ENCODE measurements at regions not wholly inside any gene's neighbourhood (a gene's known extent, or its start where the extent isn't known, plus 50 kb on each side); places are given as distances from the start of the nearest gene placed in this dataset.

DNA sequence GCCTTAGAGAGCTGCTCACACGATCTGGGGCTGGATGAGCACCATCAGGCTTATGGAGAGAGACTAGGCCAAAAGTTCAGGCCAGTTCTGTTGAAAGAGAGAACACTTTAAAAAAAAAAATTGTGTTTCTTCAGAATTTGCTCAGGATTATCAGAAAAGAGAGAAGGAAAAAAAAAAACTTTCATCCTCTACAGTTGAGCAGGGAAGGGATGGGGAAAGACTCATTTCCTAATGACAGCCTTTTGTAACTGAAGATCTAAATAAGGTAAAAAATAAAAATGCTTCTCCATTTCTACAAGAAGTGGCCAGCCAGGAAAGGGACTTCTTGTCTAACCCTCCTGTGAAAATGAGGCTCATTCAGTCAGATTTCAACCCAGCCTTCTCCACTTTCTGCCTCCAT is 134.8 kb downstream of the LY86 start:
- no peak overlapping the region for H3K4me3 ChIP-seq (ENCODE audit: low read depth, low read length)
- no peaks in the 10 kb centered on the region for H3K36me3 ChIP-seq
- TF ChIP-seq, protein P1, sequence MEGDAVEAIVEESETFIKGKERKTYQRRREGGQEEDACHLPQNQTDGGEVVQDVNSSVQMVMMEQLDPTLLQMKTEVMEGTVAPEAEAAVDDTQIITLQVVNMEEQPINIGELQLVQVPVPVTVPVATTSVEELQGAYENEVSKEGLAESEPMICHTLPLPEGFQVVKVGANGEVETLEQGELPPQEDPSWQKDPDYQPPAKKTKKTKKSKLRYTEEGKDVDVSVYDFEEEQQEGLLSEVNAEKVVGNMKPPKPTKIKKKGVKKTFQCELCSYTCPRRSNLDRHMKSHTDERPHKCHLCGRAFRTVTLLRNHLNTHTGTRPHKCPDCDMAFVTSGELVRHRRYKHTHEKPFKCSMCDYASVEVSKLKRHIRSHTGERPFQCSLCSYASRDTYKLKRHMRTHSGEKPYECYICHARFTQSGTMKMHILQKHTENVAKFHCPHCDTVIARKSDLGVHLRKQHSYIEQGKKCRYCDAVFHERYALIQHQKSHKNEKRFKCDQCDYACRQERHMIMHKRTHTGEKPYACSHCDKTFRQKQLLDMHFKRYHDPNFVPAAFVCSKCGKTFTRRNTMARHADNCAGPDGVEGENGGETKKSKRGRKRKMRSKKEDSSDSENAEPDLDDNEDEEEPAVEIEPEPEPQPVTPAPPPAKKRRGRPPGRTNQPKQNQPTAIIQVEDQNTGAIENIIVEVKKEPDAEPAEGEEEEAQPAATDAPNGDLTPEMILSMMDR (IDR thresholded peaks at IDR 0.05; ENCODE audit: low read depth, low read length): no peak
- H3K27ac ChIP-seq: 0 out of 2 replicates have a peak overlapping the region, but pooled peaks have one; percentile 2
- no peak for DNase-seq
- no peaks in the 10 kb centered on the region for H3K9me3 ChIP-seq (ENCODE audit: severe bottlenecking)
- H3K27me3 ChIP-seq (ENCODE audit: insufficient read depth, low read depth, severe bottlenecking): no peaks in the 10 kb centered on the region

- Histone ChIP-seq H3K27ac (peak overlapping the region; percentile 64), H3K9me3 (ENCODE audit: severe bottlenecking) (no peaks in the 10 kb centered on the region)
- DNase-seq: peak; percentile 67
Measured at GRCh38 chr6:6723921-6724538, 135.5 kb downstream of the LY86 start.

DNA sequence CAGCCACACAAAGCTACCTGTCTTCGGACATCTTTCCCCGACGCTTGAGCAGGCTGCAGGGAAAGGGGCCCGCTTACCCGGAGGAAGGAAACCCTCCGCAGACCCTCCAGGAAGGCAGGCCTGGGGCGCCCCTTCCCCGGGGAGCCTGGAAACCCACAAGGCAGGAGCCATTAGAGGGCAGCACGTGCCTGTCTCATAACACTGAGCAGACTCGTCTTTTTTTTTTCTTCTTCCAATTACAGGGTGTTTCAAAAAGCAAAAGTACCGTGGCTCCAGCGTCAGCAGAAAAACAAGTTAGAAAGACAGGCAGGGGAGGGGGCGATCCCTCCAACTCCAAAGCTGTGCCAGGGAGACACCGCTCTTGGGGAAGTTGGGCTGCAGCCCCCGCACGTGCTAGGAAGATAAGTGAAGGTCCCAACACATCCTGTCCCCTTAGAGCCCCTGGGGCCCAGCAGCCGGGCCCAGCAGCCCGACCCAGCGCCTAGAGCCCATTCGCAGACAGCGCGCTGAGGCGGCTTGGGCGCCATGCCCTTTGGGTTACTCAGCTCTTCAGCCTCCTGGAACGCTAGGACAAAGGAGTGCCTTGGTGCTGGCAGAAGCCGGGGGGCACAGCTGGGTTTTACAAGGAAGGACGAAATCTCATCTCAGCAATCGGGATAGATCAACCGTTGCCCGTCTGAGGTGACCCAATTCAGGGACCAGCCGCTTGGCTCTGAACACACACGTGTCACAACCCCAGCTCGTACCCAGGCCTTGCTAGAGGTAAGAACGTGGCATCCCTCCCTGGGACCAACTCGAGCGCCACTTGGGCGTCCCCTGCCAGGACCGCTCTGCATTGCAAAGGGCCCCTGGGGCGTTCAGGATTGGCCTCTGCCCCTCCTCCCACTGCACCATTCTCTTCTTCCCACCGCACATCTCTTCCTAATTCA is 136.3 kb downstream of the LY86 start:
- no peaks in the 10 kb centered on the region for H3K27me3 ChIP-seq (ENCODE audit: insufficient read depth, low read depth, severe bottlenecking)
- H3K4me3 ChIP-seq (ENCODE audit: low read depth, low read length): no peak overlapping the region
- peak; percentile 92 for DNase-seq
- peak overlapping the region; percentile 64 for H3K27ac ChIP-seq
- TF ChIP-seq, protein P1 (IDR thresholded peaks at IDR 0.05; ENCODE audit: low read depth, low read length): peak; percentile 89
- H3K9me3 ChIP-seq (ENCODE audit: severe bottlenecking): no peaks in the 10 kb centered on the region
- H3K36me3 ChIP-seq: no peaks in the 10 kb centered on the region

More at GRCh38 chr6:6723921-6724538, 135.5 kb downstream of the LY86 start:
- TF ChIP-seq, protein P1 (IDR thresholded peaks at IDR 0.05; ENCODE audit: low read depth, low read length): no peak
- H3K27me3 ChIP-seq (ENCODE audit: insufficient read depth, low read depth, severe bottlenecking): no peaks in the 10 kb centered on the region
- H3K4me3 ChIP-seq (ENCODE audit: low read depth, low read length): no peak overlapping the region
- H3K36me3 ChIP-seq: no peaks in the 10 kb centered on the region

- no peak for DNase-seq
- Histone ChIP-seq H3K36me3 (no peaks in the 10 kb centered on the region), H3K27ac (peak overlapping the region; percentile 64), H3K27me3 (ENCODE audit: insufficient read depth, low read depth, severe bottlenecking) (no peaks in the 10 kb centered on the region), H3K9me3 (ENCODE audit: severe bottlenecking) (no peaks in the 10 kb centered on the region), H3K4me3 (ENCODE audit: low read depth, low read length) (no peak overlapping the region)
- TF ChIP-seq, protein P1 (IDR thresholded peaks at IDR 0.05; ENCODE audit: low read depth, low read length): no peak
Measured at GRCh38 chr6:6725468-6726209, 137.1 kb downstream of the LY86 start.

DNA sequence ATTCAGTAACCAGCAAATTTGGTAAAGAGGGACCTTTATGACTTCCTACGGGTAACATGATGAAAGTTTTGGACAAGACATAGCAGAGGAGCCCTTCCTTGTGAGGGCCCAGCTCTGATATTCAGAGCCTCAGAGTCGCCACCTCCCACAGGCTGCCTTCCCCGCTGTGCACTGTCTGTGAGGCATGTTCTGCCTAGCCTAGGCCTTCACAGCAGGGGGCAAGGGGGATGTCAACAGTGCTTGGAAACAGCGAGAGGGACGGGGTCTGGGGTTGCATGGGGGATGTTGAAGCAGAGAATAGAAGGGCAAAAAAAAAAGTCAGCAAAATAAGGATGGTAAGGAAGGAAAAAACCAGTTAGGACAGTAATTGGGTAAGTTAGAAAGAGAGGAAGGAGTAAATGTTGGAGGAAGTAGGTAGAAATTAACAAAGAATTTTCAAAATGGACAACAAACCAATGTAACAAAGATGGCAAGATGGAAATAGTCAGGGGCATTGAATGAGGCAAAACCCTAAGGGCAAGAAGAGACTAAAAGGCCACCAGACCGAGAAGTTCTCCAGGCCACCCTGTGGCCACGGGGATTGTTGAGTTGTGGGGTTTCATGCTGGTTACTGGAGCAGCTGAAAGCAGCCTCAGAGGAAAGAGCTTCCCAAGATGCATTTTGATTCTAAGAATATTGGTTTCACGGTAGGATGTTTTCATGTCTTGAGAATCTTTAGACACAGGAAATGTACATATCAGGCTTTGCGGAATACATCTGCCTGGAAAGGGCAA is 139.8 kb downstream of the LY86 start:
- no peak overlapping the region for H3K4me3 ChIP-seq (ENCODE audit: low read depth, low read length)

More for the DNA sequence above, 139.8 kb downstream of the LY86 start:
- H3K27me3 ChIP-seq (ENCODE audit: insufficient read depth, low read depth, severe bottlenecking): no peaks in the 10 kb centered on the region
- TF ChIP-seq, protein P1 (IDR thresholded peaks at IDR 0.05; ENCODE audit: low read depth, low read length): no peak
- no peak for DNase-seq
- H3K27ac ChIP-seq: no peak overlapping the region
- H3K36me3 ChIP-seq: no peaks in the 10 kb centered on the region
- no peaks in the 10 kb centered on the region for H3K9me3 ChIP-seq (ENCODE audit: severe bottlenecking)

Data from WERI-Rb-1 (cell line).